ENCODE measurements at regions not wholly inside any gene's neighbourhood (a gene's known extent, or its start where the extent isn't known, plus 50 kb on each side); places are given as distances from the start of the nearest gene placed in this dataset.
"Not testable (repeated sequence)": the region's sequence is repeated elsewhere in the genome, so short reads cannot be mapped to it uniquely, and the experiment has no call there.

DNA sequence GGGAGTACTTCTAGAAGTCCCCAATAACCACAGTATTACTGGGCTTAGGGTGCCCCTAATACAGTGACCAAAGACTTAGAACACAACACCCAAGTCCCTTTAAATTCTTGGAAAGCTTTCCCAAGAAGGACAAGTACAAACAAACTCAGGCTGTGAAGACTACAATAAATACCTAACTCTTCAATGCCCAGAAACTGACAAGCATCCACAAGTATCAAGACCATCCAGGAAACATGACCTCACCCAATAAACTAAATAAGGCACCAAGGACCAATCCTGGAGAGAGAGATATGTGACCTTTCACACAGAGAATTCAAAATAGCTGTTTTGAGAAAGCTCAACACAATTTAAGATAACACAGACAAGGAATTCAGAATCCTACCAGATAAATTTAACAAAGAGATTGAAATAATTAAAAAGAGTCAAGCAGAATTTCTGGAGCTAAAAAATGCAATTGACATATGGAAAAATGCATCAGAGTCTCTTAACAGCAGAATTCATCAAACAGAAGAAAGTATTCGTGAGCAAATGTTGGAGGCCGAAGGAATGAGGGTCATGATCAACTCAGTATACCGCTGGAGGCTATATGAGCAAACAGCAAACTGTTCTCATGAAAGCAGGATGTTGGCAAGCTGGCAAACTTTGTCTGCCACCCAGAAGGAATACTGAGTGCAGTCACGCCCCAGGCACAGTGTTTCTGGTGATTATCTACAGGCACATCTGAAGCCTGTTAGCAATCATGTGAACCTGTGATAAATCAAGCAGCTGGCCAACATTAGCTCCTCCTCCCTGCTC is 87.0 kb upstream of the NECTIN3 start:
- DNase-seq, result no peak

DNA sequence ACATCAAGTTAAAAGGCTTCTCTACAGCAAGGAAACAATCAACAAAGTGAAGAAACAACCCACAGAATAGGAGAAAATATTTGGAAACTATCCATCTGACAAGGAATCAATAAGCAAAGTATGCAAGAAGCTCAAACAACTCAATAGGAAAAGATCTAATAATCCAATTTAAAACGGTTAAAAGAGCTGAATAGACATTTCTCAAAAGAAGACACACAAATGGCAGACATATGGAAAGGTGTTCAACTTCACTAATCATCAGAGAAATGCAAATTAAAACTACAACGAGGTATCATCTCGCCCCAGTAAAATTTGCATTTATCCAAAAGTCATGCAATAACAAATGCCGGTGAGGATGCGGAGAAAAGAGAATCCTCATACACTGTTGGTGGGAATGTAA is 82.2 kb upstream of the NECTIN3 start:
- no peak for DNase-seq

DNA sequence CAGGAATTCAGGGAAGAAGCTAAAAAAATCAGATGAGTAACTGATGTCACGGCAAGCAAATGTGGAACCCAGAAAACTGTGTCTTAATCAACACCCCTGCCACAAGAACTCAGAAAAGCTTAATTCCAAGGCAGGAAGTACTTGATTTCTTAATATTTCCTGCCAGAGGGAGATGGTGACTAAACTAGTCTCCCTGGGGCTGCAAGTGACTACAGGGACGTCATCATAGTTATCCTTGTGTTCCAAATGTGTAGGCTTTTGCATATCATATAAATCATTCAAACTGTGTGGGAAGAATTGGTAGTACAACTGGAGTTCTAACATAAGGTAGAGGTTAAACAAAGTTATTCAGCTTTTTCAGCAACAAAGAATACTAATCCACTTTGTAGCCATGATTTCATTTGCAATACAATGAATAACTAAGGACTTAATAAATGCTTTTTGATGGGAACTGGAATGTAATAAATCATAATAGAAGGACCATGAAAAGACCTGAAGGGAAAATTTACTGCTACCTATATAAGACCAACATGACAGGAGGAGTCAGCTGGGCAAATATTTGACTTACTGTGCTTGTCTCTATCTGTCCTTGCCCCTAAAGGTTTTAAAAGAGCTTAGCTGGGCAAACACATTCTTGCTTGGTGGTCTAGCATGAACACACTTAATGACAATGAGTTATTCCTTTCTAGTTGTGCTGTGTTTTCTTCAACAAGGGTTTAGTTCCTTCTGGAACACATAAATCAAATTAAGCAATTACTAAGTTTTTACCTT is 76.0 kb upstream of the NECTIN3 start:
- peak; percentile 88 for DNase-seq

DNA sequence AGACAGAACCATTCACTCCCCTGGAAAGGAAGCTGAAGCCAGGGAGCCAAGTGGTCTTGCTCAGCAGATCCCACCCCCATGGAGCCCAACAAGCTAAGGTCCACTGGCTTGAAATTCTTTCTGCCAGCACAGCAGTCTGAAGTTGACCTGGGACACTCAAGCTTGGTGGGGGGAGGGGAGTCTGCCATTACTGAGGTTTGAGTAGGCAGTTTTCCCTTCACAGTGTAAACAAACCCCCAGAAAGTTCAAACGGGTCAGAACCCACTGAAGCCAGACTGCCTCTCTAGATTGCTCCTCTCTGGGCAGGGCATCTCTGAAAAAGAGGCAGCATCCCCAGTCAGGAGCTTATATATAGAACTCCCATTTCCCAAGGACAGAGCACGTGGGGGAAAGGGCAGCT is 72.8 kb upstream of the NECTIN3 start:
- DNase-seq, result not testable (repeated sequence)

DNA sequence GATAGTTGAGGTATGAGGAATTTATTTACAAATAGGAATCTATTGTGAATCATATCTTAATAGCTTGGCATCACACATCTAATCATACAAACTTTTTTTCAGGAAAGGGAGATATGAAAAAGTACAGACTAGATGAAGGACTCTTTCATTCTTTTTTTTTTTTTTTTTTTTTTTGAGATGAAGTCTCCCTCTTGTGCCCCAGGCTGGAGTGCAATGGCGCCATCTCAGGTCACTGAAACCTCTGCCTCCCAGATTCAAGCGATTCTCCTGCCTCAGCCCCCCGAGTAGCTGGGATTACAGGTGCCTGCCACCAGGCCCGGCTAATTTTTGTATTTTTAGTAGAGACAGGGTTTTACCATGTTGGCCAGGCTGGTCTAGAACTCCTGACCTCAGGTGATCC is 65.1 kb upstream of the NECTIN3 start:
- not testable (repeated sequence) for DNase-seq

DNA sequence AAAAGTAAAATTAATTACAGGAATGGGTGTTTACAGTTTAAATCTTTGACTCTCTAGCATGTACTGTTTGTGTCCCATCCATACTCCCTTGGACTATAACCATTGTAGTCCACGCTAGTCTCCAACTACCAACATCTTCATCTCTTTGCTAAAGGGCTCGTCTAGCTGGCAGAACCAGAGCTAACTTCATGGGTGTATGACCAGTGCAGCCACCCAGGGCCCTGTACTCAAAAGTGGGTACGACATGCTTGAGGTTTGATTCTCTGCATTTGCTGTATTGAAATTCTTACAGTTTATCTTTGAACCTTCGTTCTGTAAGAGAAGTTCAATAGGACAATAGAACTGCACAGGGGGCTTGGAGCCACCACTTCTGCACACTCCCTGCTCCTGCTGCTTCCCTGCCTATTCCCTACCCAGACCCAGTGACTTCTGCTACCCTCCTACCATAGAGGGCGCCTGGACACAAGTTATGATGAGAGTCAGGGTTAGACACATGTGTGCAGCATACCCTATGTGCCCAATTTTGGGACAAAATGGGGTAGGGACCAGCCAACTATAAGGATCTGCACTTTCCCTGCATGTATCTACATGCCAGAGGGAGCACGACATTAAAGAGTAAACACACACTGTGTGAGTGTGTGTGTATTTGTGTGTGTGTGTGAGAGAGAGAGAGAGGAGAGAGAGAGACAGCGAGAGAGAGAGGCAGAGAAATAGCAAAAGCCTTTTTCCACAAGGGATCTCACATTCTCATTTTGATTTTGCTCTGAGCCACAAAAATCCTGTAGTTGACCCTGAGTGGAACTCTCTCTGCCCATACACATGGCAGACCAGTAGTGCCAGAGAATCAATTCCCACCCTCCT is 59.0 kb upstream of the NECTIN3 start:
- no peak for DNase-seq
